ENCODE measurements at regions not wholly inside any gene's neighbourhood (a gene's known extent, or its start where the extent isn't known, plus 50 kb on each side); places are given as distances from the start of the nearest gene placed in this dataset.
"Not testable (repeated sequence)": the region's sequence is repeated elsewhere in the genome, so short reads cannot be mapped to it uniquely, and the experiment has no call there.

DNA sequence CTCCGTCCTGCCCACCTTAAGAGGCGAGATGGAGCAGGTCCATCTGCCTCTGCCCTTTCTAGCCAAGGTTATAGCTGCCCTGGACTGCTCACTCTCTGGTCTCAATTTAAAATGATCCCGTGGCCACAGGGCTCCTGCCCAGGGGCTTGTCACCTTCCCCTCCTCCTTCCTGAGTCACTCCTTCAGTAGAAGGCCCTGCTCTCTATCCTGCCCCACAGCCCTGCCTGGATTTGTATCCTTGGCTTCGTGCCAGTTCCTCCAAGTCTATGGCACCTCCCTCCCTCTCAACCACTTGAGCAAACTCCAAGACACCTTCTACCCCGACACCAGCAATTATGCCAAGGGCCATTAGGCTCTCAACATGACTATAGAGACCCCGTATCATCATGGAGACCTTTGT lies 105.3 kb upstream of the PZP start:
- TF ChIP-seq, protein P1, sequence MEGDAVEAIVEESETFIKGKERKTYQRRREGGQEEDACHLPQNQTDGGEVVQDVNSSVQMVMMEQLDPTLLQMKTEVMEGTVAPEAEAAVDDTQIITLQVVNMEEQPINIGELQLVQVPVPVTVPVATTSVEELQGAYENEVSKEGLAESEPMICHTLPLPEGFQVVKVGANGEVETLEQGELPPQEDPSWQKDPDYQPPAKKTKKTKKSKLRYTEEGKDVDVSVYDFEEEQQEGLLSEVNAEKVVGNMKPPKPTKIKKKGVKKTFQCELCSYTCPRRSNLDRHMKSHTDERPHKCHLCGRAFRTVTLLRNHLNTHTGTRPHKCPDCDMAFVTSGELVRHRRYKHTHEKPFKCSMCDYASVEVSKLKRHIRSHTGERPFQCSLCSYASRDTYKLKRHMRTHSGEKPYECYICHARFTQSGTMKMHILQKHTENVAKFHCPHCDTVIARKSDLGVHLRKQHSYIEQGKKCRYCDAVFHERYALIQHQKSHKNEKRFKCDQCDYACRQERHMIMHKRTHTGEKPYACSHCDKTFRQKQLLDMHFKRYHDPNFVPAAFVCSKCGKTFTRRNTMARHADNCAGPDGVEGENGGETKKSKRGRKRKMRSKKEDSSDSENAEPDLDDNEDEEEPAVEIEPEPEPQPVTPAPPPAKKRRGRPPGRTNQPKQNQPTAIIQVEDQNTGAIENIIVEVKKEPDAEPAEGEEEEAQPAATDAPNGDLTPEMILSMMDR (IDR thresholded peaks at IDR 0.05) = not testable (repeated sequence)
- TF ChIP-seq POLR2A (IDR thresholded peaks at IDR 0.05) = not testable (repeated sequence)
